Brain microvascular endothelial cell (primary cell): ENCODE measurements at regions not wholly inside any gene's neighbourhood (a gene's known extent, or its start where the extent isn't known, plus 50 kb on each side); places are given as distances from the start of the nearest gene placed in this dataset.

Experiments
- DNase-seq: peaks from one replicate; pipeline ENCODE4 v3.0.0-alpha.2; 2020
- H3K27ac ChIP-seq: fragments of 250-450 bp; sonication (Bioruptor Pico); 2 replicates; pipeline ENCODE4 v1.5.1; 2020; ENCODE audit warnings: mild to moderate bottlenecking, moderate library complexity
- H3K27me3 ChIP-seq: fragments of 250-450 bp; sonication (Bioruptor Pico); replicated peaks from 2 replicates; pipeline ENCODE4 v1.5.1; 2020; ENCODE audit warnings: mild to moderate bottlenecking
- H3K36me3 ChIP-seq: fragments of 250-450 bp; sonication (Bioruptor Pico); replicated peaks from 2 replicates; pipeline ENCODE4 v1.5.1; 2020; ENCODE audit warnings: mild to moderate bottlenecking
- H3K4me3 ChIP-seq: 2 replicates; pipeline ENCODE4 v1.5.1; 2011; ENCODE audit warnings: low read depth, mild to moderate bottlenecking, control low read depth, low read length, moderate library complexity
- CTCF ChIP-seq: IDR thresholded peaks from 2 replicates; pipeline ENCODE4 v1.5.1; 2011; ENCODE audit warnings: low read depth, mild to moderate bottlenecking, moderate library complexity, low read length, control low read depth, inconsistent platforms; ENCODE audit errors: missing control alignments
- in situ Hi-C: cut with HindIII; loops from 2 replicates; pipeline ENCODE4 v1.10.0; 2017; ENCODE audit warnings: low sequenced_read_pairs, low pct_ligation_motif_present

GRCh38 chr2:172280571-172281361 lies 146.6 kb upstream of the ITGA6 start:
- H3K27ac ChIP-seq, result no peak overlapping the region
- no peak for DNase-seq
- H3K4me3 ChIP-seq, result no peak overlapping the region
- in situ Hi-C loops, result no loop called here
- H3K27me3 ChIP-seq, result no peaks in the 10 kb centered on the region
- no peaks in the 10 kb centered on the region for H3K36me3 ChIP-seq
- TF ChIP-seq CTCF, result no peak

- peak; percentile 88 for DNase-seq
- H3K27ac ChIP-seq, result peak overlapping the region; percentile 94
- H3K4me3 ChIP-seq, result no peak overlapping the region
- H3K27me3 ChIP-seq, result no peaks in the 10 kb centered on the region
- no peak for TF ChIP-seq CTCF
- no peaks in the 10 kb centered on the region for H3K36me3 ChIP-seq
- in situ Hi-C loops, result no loop called here
These were observed 145.5 kb upstream of the ITGA6 start for GRCh38 chr2:172281648-172282570.

GRCh38 chr2:172282944-172283343 lies 144.4 kb upstream of the ITGA6 start:
- no peaks in the 10 kb centered on the region for H3K27me3 ChIP-seq
- DNase-seq, result peak; percentile 97
- no peak overlapping the region for H3K4me3 ChIP-seq
- TF ChIP-seq CTCF, result no peak
- in situ Hi-C loops, result no loop called here
- peak overlapping the region; percentile 94 for H3K27ac ChIP-seq
- H3K36me3 ChIP-seq, result no peaks in the 10 kb centered on the region

GRCh38 chr2:172283476-172283875 lies 143.9 kb upstream of the ITGA6 start:
- DNase-seq, result peak; percentile 56
- Histone ChIP-seq H3K4me3 (no peak overlapping the region), H3K27ac (peak overlapping the region; percentile 94), H3K27me3 (no peaks in the 10 kb centered on the region), H3K36me3 (no peaks in the 10 kb centered on the region)
- in situ Hi-C loops, result no loop called here
- no peak for TF ChIP-seq CTCF

- no peak for TF ChIP-seq CTCF
- H3K4me3 ChIP-seq, result no peak overlapping the region
- no peak overlapping the region for H3K27ac ChIP-seq
- no peaks in the 10 kb centered on the region for H3K27me3 ChIP-seq
- DNase-seq, result no peak
- no peaks in the 10 kb centered on the region for H3K36me3 ChIP-seq
- in situ Hi-C loops, result no loop called here
These were observed 143.2 kb upstream of the ITGA6 start for GRCh38 chr2:172284209-172284608.
